ENCODE measurements at regions not wholly inside any gene's neighbourhood (a gene's known extent, or its start where the extent isn't known, plus 50 kb on each side); places are given as distances from the start of the nearest gene placed in this dataset.

GRCh38 chr17:10931133-10931532, 93.2 kb upstream of the PIRT start:
- no peak for TF ChIP-seq PRDM2 (tag by site-specific recombination; IDR thresholded peaks at IDR 0.05; ENCODE audit: borderline replicate concordance)
- no peak for TF ChIP-seq CTCF (tag by site-specific recombination; IDR thresholded peaks at IDR 0.05)
- TF ChIP-seq ZNF514 (tag by site-specific recombination; IDR thresholded peaks at IDR 0.05), result no peak
- TF ChIP-seq ZFP41 (tag by site-specific recombination; IDR thresholded peaks at IDR 0.05; ENCODE audit: borderline replicate concordance), result no peak
- no peak for TF ChIP-seq ZNF560 (tag by site-specific recombination; IDR thresholded peaks at IDR 0.05; ENCODE audit: borderline replicate concordance)
- no peak for TF ChIP-seq ZNF138 (tag by site-specific recombination; IDR thresholded peaks at IDR 0.05; ENCODE audit: borderline replicate concordance)
- TF ChIP-seq ZNF521 (tag by site-specific recombination; IDR thresholded peaks at IDR 0.05), result no peak
- no peak for TF ChIP-seq KLF8 (tag by site-specific recombination; IDR thresholded peaks at IDR 0.05)
- no peak for TF ChIP-seq REST (tag by site-specific recombination; IDR thresholded peaks at IDR 0.05)
- TF ChIP-seq TCF7L2 (IDR thresholded peaks at IDR 0.05; ENCODE audit: borderline replicate concordance, low read depth, low read length), result no peak
- no peak for TF ChIP-seq ZNF292 (tag by site-specific recombination; IDR thresholded peaks at IDR 0.05; ENCODE audit: borderline replicate concordance, low read depth)
- no peak for TF ChIP-seq YY1 (tag by site-specific recombination; IDR thresholded peaks at IDR 0.05)
- no peak for TF ChIP-seq ZSCAN23 (tag by site-specific recombination; IDR thresholded peaks at IDR 0.05)
